GM23248 (cell line): ENCODE measurements at regions not wholly inside any gene's neighbourhood (a gene's known extent, or its start where the extent isn't known, plus 50 kb on each side); places are given as distances from the start of the nearest gene placed in this dataset.

ENCODE experiments used
- EZH2 ChIP-seq: fragments of 200-600 bp; sonication (generic); IDR thresholded peaks from 2 replicates; pipeline ENCODE4 v1.6.1; 2018; ENCODE audit warnings: antibody characterized with exemption, mild to moderate bottlenecking; ENCODE audit not compliant: insufficient read depth, poor library complexity, severe bottlenecking
- EZH2phosphoT487 ChIP-seq: fragments of 200-600 bp; sonication (generic); IDR thresholded peaks from 2 replicates; pipeline ENCODE4 v1.6.1; 2018; ENCODE audit warnings: antibody characterized with exemption, moderate library complexity, mild to moderate bottlenecking, low read depth; ENCODE audit not compliant: insufficient read depth

DNA sequence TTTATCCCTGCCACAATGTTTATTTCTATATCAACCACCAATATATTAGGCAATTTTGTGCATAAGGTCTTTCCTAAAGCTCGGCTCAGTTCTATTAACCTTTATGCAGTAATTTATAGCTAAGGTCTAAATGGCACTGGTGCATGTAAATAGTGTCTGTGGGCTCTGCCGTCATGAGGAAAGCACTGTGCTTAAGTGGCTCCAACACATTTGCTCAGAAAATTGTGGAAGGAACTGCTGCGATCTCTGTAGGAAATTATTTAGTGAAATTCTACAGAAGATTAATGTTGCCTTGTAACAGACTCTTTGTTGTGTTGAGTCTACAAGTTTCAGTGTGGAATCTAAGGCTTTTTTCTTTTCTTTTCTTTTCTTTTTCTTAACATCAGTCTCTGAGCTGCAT, 54.0 kb upstream of the EGLN3 start:
- TF ChIP-seq EZH2 = no peak
- TF ChIP-seq EZH2phosphoT487 = no peak
